ENCODE measurements at regions not wholly inside any gene's neighbourhood (a gene's known extent, or its start where the extent isn't known, plus 50 kb on each side); places are given as distances from the start of the nearest gene placed in this dataset.

DNA sequence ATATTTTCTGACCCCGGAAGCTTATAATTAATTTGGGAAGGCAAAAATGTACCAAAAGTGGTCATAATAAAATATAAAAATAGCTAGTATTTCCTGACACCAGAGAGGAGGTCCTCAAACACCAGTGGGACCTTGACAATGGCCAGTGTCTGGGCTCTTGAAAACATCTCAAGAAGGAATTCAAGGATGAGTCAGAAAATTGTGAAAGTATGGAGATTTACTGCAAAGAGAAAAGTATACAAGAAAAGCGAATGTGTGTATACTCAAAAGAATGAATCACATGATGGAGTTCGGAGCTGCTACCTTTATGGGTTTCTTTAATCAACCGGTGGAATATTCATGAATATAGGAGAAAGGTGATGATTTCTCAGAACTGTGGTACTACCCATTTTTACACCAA is 1709.0 kb upstream of the WWC1 start:
- Histone ChIP-seq H3K27ac (ENCODE audit: low read depth in 1 of 2, low read length in 2 of 2) (no peak overlapping the region), H4K20me1 (ENCODE audit: insufficient read depth, low read length) (no peaks in the 10 kb centered on the region), H3K36me3 (replicated peaks in 1 of 2; ENCODE audit: control insufficient read depth in 1 of 2, insufficient read depth in 2 of 2, low read length in 2 of 2) (no peaks in the 10 kb centered on the region), H3K79me2 (ENCODE audit: insufficient read depth, low read length) (no peaks in the 10 kb centered on the region), H3K4me2 (replicated peaks; ENCODE audit: extremely low read depth, low read length, poor library complexity, severe bottlenecking) (no peak overlapping the region), H3K9me3 (replicated peaks in 1 of 2; ENCODE audit: control insufficient read depth in 1 of 2, insufficient read depth in 1 of 2, low read length in 2 of 2) (peaks cover 0 to 8% of the 10 kb centered on the region in 2 donors), H3K9ac (ENCODE audit: insufficient read depth, low read length, poor library complexity, severe bottlenecking) (no peak overlapping the region), H3K4me1 (ENCODE audit: control insufficient read depth in 1 of 2, insufficient read depth in 2 of 2, low read length in 2 of 2) (no peaks in the 10 kb centered on the region), H2AFZ (ENCODE audit: insufficient read depth, low read depth, low read length, poor library complexity, severe bottlenecking) (no peak overlapping the region), H3K4me3 (replicated peaks in 1 of 3; ENCODE audit: low read depth in 2 of 3, low read length in 3 of 3) (no peak overlapping the region), H3K27me3 (ENCODE audit: control insufficient read depth in 2 of 2, insufficient read depth in 2 of 2, low read length in 2 of 2) (no peaks in the 10 kb centered on the region)
- H3K36me3 Mint-ChIP-seq: no peaks in the 10 kb centered on the region
- peaks cover 0 to 2% (median 1%) of the 10 kb centered on the region in 3 donors for H3K27me3 Mint-ChIP-seq (ENCODE audit: low read depth in 3 of 3)
- no CpG with 5 or more reads among the region's 4 CpGs for WGBS (ENCODE audit: insufficient coverage)
- TF ChIP-seq, protein P1, sequence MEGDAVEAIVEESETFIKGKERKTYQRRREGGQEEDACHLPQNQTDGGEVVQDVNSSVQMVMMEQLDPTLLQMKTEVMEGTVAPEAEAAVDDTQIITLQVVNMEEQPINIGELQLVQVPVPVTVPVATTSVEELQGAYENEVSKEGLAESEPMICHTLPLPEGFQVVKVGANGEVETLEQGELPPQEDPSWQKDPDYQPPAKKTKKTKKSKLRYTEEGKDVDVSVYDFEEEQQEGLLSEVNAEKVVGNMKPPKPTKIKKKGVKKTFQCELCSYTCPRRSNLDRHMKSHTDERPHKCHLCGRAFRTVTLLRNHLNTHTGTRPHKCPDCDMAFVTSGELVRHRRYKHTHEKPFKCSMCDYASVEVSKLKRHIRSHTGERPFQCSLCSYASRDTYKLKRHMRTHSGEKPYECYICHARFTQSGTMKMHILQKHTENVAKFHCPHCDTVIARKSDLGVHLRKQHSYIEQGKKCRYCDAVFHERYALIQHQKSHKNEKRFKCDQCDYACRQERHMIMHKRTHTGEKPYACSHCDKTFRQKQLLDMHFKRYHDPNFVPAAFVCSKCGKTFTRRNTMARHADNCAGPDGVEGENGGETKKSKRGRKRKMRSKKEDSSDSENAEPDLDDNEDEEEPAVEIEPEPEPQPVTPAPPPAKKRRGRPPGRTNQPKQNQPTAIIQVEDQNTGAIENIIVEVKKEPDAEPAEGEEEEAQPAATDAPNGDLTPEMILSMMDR (IDR thresholded peaks at IDR 0.05): no peak
- no peaks in the 10 kb centered on the region for H3K4me1 Mint-ChIP-seq
- H3K27ac Mint-ChIP-seq: no peak overlapping the region
- H3K4me3 Mint-ChIP-seq: no peak overlapping the region
- peaks cover 0 to 11% (median 5%) of the 10 kb centered on the region in 7 donors for H3K9me3 Mint-ChIP-seq
- DNase-seq: no peak
- intact Hi-C loops (cut with micrococcal nuclease): no loop called here

DNA sequence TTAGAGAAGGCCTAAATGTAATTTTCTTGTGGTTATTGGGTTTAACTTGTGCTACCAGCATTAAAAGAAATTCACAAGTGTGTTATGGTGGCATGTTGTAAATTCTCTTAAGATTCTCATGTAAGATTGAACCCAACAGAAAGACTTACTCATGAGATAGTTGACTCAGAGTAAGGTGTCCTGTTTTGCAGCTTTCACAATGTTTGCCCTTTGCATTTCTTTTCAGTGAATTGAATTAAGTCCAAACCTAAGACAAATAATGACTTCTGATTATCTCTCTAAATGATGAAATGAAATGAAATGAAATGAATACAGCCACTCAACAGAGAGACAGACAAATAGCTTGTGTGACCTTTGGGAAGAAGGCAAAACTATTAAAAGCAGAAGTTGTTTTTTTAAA is 1696.9 kb upstream of the WWC1 start:
- DNase-seq: no peak
- TF ChIP-seq, protein P1 (IDR thresholded peaks at IDR 0.05): no peak
- H3K27ac ChIP-seq (ENCODE audit: low read depth in 1 of 2, low read length in 2 of 2): no peak overlapping the region
- Mint-ChIP-seq H3K4me3 (no peak overlapping the region), H3K36me3 (no peaks in the 10 kb centered on the region), H3K4me1 (no peaks in the 10 kb centered on the region), H3K9me3 (peaks cover 0 to 4% (median 0%) of the 10 kb centered on the region in 7 donors), H3K27me3 (ENCODE audit: low read depth in 3 of 3) (peaks cover 0 to 1% (median 0%) of the 10 kb centered on the region in 3 donors), H3K27ac (no peak overlapping the region)
- H3K4me3 ChIP-seq (replicated peaks in 1 of 3; ENCODE audit: low read depth in 2 of 3, low read length in 3 of 3): no peak overlapping the region
- peaks cover 0 to 4% of the 10 kb centered on the region in 2 donors for H3K9me3 ChIP-seq (replicated peaks in 1 of 2; ENCODE audit: control insufficient read depth in 1 of 2, insufficient read depth in 1 of 2, low read length in 2 of 2)
- intact Hi-C loops (cut with micrococcal nuclease): no loop called here
- H3K4me1 ChIP-seq (ENCODE audit: control insufficient read depth in 1 of 2, insufficient read depth in 2 of 2, low read length in 2 of 2): no peaks in the 10 kb centered on the region
- H3K79me2 ChIP-seq (ENCODE audit: insufficient read depth, low read length): no peaks in the 10 kb centered on the region
- no peak overlapping the region for H2AFZ ChIP-seq (ENCODE audit: insufficient read depth, low read depth, low read length, poor library complexity, severe bottlenecking)
- no peaks in the 10 kb centered on the region for H4K20me1 ChIP-seq (ENCODE audit: insufficient read depth, low read length)
- H3K4me2 ChIP-seq (replicated peaks; ENCODE audit: extremely low read depth, low read length, poor library complexity, severe bottlenecking): no peak overlapping the region
- H3K27me3 ChIP-seq (ENCODE audit: control insufficient read depth in 2 of 2, insufficient read depth in 2 of 2, low read length in 2 of 2): no peaks in the 10 kb centered on the region
- no peak overlapping the region for H3K9ac ChIP-seq (ENCODE audit: insufficient read depth, low read length, poor library complexity, severe bottlenecking)
- no peaks in the 10 kb centered on the region for H3K36me3 ChIP-seq (replicated peaks in 1 of 2; ENCODE audit: control insufficient read depth in 1 of 2, insufficient read depth in 2 of 2, low read length in 2 of 2)

All from CD14-positive monocyte (primary cell).